GM12865 (cell line): ENCODE measurements at regions not wholly inside any gene's neighbourhood (a gene's known extent, or its start where the extent isn't known, plus 50 kb on each side); places are given as distances from the start of the nearest gene placed in this dataset.

Source experiments
- DNase-seq: peaks from one replicate; pipeline ENCODE4 v3.0.0; 2010; ENCODE audit warnings: low read depth
- H3K4me3 ChIP-seq: 2 replicates; pipeline ENCODE4 v1.5.1; 2011; ENCODE audit warnings: mild to moderate bottlenecking, low read depth, low read length, control low read depth
- TF ChIP-seq, protein P1 (sequence below): IDR thresholded peaks from 2 replicates; pipeline ENCODE4 v1.5.1; 2011; ENCODE audit warnings: low read length, control low read depth, low read depth, inconsistent platforms; ENCODE audit not compliant: insufficient read depth; ENCODE audit errors: missing control alignments

DNA sequence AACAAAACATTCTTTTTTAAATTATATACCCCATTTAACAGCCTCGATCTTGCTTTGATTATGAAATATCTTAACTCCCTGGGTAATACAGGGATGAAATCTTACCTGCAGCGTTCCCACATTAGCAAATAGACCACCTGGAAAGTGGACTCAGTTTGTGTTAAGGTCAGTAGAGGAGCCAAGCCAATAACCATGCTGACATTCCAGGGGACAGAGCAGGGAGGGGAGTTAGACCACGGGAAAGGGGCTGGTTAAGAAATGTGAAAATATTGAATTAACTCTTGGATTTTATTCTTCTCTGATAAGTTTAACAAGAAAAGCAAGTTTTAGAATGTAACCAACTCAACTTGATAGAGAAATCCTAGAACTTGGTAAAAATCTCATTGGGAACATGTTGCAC lies 144.9 kb upstream of the CLEC14A start:
- H3K4me3 ChIP-seq, result no peak overlapping the region
- TF ChIP-seq, protein P1, sequence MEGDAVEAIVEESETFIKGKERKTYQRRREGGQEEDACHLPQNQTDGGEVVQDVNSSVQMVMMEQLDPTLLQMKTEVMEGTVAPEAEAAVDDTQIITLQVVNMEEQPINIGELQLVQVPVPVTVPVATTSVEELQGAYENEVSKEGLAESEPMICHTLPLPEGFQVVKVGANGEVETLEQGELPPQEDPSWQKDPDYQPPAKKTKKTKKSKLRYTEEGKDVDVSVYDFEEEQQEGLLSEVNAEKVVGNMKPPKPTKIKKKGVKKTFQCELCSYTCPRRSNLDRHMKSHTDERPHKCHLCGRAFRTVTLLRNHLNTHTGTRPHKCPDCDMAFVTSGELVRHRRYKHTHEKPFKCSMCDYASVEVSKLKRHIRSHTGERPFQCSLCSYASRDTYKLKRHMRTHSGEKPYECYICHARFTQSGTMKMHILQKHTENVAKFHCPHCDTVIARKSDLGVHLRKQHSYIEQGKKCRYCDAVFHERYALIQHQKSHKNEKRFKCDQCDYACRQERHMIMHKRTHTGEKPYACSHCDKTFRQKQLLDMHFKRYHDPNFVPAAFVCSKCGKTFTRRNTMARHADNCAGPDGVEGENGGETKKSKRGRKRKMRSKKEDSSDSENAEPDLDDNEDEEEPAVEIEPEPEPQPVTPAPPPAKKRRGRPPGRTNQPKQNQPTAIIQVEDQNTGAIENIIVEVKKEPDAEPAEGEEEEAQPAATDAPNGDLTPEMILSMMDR, result no peak
- DNase-seq, result no peak

DNA sequence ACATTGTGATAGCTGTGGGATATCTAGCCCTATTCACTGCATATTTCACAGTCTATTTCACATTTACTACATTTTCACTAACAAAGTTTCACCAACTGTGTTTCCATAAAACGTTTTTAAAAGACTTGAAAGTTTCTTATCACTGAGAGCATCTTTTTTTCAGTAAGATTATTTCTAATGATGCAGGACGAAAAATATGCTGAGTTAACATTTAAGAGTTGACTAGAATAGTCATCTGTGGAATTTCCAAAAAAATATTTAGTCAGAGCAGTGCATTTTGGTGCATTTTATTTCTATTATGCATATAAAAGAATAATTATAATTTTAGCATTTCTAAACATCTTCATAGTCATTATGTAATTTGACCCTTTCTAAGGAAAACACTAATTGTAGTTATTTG lies 143.8 kb upstream of the CLEC14A start:
- H3K4me3 ChIP-seq, result no peak overlapping the region
- no peak for DNase-seq
- TF ChIP-seq, protein P1, result no peak

DNA sequence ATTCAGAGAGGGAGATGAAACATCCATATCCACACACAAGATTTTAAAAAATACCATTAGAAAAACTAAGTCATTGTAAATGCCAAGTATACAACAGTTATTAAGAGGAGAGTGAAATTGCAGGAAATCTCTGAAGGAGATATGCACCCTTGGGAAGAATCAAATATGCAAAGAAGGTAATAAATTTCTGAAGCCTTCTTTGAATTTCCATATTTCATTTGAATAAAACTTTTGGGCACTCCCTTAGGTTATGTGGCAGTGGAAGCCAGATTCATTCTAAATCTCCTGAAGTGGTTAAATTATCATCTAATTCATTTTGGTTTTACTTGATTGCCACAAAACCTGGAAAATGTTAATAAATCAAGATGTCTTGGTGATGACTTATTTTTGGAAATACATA lies 138.9 kb upstream of the CLEC14A start:
- DNase-seq, result no peak
- no peak overlapping the region for H3K4me3 ChIP-seq
- TF ChIP-seq, protein P1, result no peak

DNA sequence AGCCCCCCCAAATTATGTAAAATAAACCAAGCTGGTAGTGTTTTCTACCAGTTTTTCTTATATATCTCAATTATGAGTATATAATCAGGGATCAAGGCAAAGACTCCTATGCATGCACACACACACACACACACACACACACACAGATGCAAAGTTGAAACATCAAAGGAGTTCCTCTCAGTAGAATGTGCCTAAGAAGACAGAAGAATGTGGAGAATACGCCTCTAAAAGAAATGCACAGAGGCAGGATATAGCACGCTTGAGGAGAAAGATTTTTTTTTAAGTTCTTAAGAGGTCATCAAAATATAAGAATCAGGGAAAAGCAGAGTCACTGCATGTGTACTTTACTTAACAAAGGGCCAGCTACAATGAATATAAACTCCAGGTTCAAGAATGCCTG lies 138.2 kb upstream of the CLEC14A start:
- DNase-seq, result no peak
- TF ChIP-seq, protein P1, result no peak

DNA sequence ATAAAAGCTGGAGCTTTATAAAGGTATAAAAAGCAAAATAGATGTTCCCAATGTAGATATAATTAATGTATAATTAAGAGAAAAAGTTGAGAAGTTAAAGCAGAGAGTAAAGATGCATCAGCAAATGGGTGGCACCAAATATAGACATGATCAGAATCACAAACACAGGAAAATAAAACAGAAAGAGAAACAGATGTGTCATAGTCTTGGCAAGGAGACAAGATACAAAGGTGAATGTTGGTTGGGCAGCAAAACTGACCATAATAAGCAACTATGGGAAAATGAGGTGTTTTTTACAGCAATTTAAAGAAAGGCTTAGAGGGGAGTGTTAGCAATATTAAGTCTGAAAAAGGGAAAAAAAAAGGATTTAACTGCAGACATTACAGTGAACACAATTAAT lies 135.4 kb upstream of the CLEC14A start:
- DNase-seq, result no peak
- TF ChIP-seq, protein P1, result no peak
- H3K4me3 ChIP-seq, result no peak overlapping the region

More for the DNA sequence above, 138.2 kb upstream of the CLEC14A start:
- H3K4me3 ChIP-seq, result no peak overlapping the region

DNA sequence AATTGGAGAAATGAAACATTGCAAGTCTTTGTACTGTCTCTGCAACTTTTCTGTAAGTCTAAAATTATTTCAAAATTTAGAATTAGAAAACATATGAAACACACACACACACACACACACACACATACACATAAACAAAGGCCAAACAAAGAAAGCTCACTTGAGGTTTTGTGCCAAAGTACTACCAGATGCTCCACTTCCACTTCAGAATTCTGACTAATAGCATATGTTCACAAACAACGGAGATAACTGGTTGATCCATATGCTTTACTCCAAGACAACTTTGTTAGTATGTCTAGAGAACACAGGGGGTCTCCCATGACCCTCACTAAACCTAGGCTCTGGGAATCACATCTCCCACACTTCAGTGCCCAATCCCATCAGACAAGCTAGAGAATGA lies 133.8 kb upstream of the CLEC14A start:
- TF ChIP-seq, protein P1, result no peak
- no peak overlapping the region for H3K4me3 ChIP-seq
- no peak for DNase-seq

DNA sequence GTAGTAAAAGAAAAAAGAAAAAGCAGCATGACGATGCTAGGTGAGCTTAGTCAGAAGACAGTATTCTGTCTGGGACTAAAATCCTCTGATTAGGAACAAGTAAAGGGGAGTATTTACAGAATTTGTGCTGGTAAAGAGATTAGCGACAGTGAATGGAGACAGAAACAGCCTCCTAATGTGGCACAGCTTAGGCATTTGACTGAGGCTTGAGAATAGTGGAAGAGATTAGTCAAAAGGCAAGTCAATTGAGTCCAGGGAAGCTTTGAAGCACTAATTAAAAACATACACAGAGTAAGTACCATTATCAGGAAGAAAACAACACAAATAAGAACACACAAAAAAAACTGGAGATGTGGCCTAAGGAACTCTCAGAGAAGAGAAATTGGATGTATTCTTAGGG lies 131.9 kb upstream of the CLEC14A start:
- no peak overlapping the region for H3K4me3 ChIP-seq
- no peak for DNase-seq
- TF ChIP-seq, protein P1, result no peak
